H1 (cell line): ENCODE measurements at regions not wholly inside any gene's neighbourhood (a gene's known extent, or its start where the extent isn't known, plus 50 kb on each side); places are given as distances from the start of the nearest gene placed in this dataset.

Experiments used
- CTCF ChIA-PET: fragments of 300-600 bp; sonication (Branson Sonifier 250); formaldehyde crosslinking; loops from one replicate; lab custom pipeline; 2021; ENCODE audit not compliant: partially characterized antibody; lab: Charles Lee
- POLR2A ChIA-PET: fragments of 300-600 bp; sonication (Branson Sonifier 250); formaldehyde crosslinking; loops from one replicate; lab custom pipeline; 2021; ENCODE audit warnings: inconsistent platforms; ENCODE audit not compliant: partially characterized antibody; lab: Charles Lee
- DNase-seq, 2 experiments: peaks; one replicate each; pipeline versions ENCODE4 v3.0.0 to v3.0.0-alpha.2; 2010 to 2022; ENCODE audit warnings: low spot score in 2 of 2, low read depth in 1 of 2, mixed read lengths in 1 of 2
- FAIRE-seq: peaks from 2 replicates; lab custom pipeline; 2011; peaks lifted over from hg19 to GRCh38; lab: Jason Lieb, UNC
- H2AFZ ChIP-seq: 2 replicates; pipeline ENCODE4 v1.8.1; 2012; ENCODE audit warnings: low read length, inconsistent platforms
- H2AK5ac ChIP-seq: 2 replicates; pipeline ENCODE4 v1.6.1; 2013; ENCODE audit warnings: low read depth, low read length
- H2BK120ac ChIP-seq: replicated peaks from 2 replicates; pipeline ENCODE3; 2013; ENCODE audit warnings: low read depth, low read length, inconsistent platforms
- H2BK12ac ChIP-seq: 2 replicates; pipeline ENCODE4 v1.6.1; 2013; ENCODE audit warnings: low read depth, low read length
- H2BK15ac ChIP-seq: 2 replicates; pipeline ENCODE4 v1.6.1; 2013; ENCODE audit warnings: low read length
- H2BK20ac ChIP-seq: 2 replicates; pipeline ENCODE4 v1.6.1; 2013; ENCODE audit warnings: low read length
- H2BK5ac ChIP-seq: 2 replicates; pipeline ENCODE4 v1.6.1; 2013; ENCODE audit warnings: low read depth, low read length
- H3K14ac ChIP-seq: 2 replicates; pipeline ENCODE4 v1.6.1; 2013; ENCODE audit warnings: inconsistent platforms; ENCODE audit not compliant: insufficient read length
- H3K18ac ChIP-seq: 2 replicates; pipeline ENCODE4 v1.6.1; 2013; ENCODE audit warnings: low read length; ENCODE audit errors: extremely low read depth
- H3K23ac ChIP-seq: 2 replicates; pipeline ENCODE4 v1.6.1; 2013; ENCODE audit warnings: inconsistent platforms; ENCODE audit not compliant: insufficient read length
- H3K23me2 ChIP-seq: 2 replicates; pipeline ENCODE4 v1.6.1; 2013; ENCODE audit warnings: low read depth, low read length
- H3K27ac ChIP-seq: 2 replicates; pipeline ENCODE4 v1.6.1; 2011; ENCODE audit warnings: low read depth, low read length, inconsistent platforms
- H3K27me3 ChIP-seq, 4 experiments: replicated peaks in 1 of 4; 1 replicate in 1 of 4; 2 replicates in 3 of 4; pipeline versions ENCODE4 v1.6.1 to v1.8.1; 2011 to 2013; ENCODE audit warnings: low read length in 3 of 4, mild to moderate bottlenecking in 3 of 4, inconsistent platforms in 2 of 4, mixed read lengths in 2 of 4, moderate library complexity in 1 of 4; ENCODE audit not compliant: control insufficient read depth in 3 of 4, insufficient read depth in 3 of 4; ENCODE audit errors: extremely low read depth in 1 of 4
- H3K36me3 ChIP-seq, 4 experiments: 2 replicates each; pipeline versions ENCODE4 v1.6.1 to v1.8.1; 2011 to 2013; ENCODE audit warnings: mild to moderate bottlenecking in 4 of 4, low read length in 3 of 4, moderate library complexity in 2 of 4, control low read depth in 1 of 4, inconsistent platforms in 1 of 4; ENCODE audit not compliant: insufficient read depth in 4 of 4, control insufficient read depth in 2 of 4
- H3K4ac ChIP-seq: replicated peaks from 2 replicates; pipeline ENCODE3; 2013; ENCODE audit warnings: low read length, low read depth, mixed read lengths, inconsistent platforms; ENCODE audit not compliant: insufficient read length
- H3K4me1 ChIP-seq, 4 experiments: replicated peaks in 1 of 4; 1 replicate in 1 of 4; 2 replicates in 3 of 4; pipeline versions ENCODE4 v1.6.1 to v1.8.1; 2011 to 2013; ENCODE audit warnings: low read length in 3 of 4, inconsistent platforms in 2 of 4, mixed read lengths in 1 of 4; ENCODE audit not compliant: insufficient read depth in 4 of 4, control insufficient read depth in 3 of 4
- H3K4me2 ChIP-seq, 2 experiments: 2 replicates each; pipeline versions ENCODE4 v1.6.1 to v1.8.1; 2011 to 2013; ENCODE audit warnings: low read depth in 2 of 2, low read length in 2 of 2, control low read depth in 1 of 2, inconsistent platforms in 1 of 2, mild to moderate bottlenecking in 1 of 2; ENCODE audit not compliant: insufficient read depth in 1 of 2
- H3K4me3 ChIP-seq, 4 experiments: fragments of 200-600, 300-600 bp in 1 of 4; sonication (generic), shearing (Covaris generic), sonication (Bioruptor Twin) in 1 of 4; 2 replicates each; pipeline versions ENCODE4 v1.5.1 to v1.8.1; 2011 to 2016; ENCODE audit warnings: low read length in 4 of 4, low read depth in 3 of 4, control low read depth in 2 of 4, inconsistent platforms in 2 of 4, mild to moderate bottlenecking in 2 of 4, mixed read lengths in 1 of 4, moderate library complexity in 1 of 4; ENCODE audit not compliant: insufficient read depth in 2 of 4; ENCODE audit errors: extremely low read depth in 1 of 4
- H3K56ac ChIP-seq: replicated peaks from 2 replicates; pipeline ENCODE3; 2013; ENCODE audit warnings: low read depth, mild to moderate bottlenecking, mixed read lengths, low read length, inconsistent platforms; ENCODE audit not compliant: insufficient read length
- H3K79me1 ChIP-seq: 2 replicates; pipeline ENCODE4 v1.6.1; 2013; ENCODE audit warnings: low read depth, low read length, control low read depth
- H3K79me2 ChIP-seq, 2 experiments: 2 replicates each; pipeline versions ENCODE4 v1.6.1 to v1.8.1; 2012 to 2013; ENCODE audit warnings: low read length in 2 of 2, mild to moderate bottlenecking in 2 of 2, inconsistent platforms in 1 of 2; ENCODE audit not compliant: insufficient read depth in 2 of 2, control insufficient read depth in 1 of 2
- H3K9ac ChIP-seq, 4 experiments: replicated peaks in 1 of 4; 1 replicate in 1 of 4; 2 replicates in 3 of 4; pipeline versions ENCODE4 v1.6.1 to v1.8.1; 2011 to 2013; ENCODE audit warnings: low read depth in 3 of 4, low read length in 3 of 4, control low read depth in 2 of 4, mild to moderate bottlenecking in 2 of 4, moderate library complexity in 2 of 4, inconsistent platforms in 1 of 4; ENCODE audit errors: extremely low read depth in 1 of 4
- H3K9me3 ChIP-seq, 2 experiments: 2 replicates each; pipeline versions ENCODE4 v1.6.1 to v1.8.1; 2012 to 2013; ENCODE audit warnings: mild to moderate bottlenecking in 2 of 2, moderate library complexity in 2 of 2, control low read depth in 1 of 2, inconsistent platforms in 1 of 2, low read depth in 1 of 2, low read length in 1 of 2, mixed read lengths in 1 of 2; ENCODE audit not compliant: insufficient read depth in 2 of 2
- H4K20me1 ChIP-seq, 2 experiments: replicated peaks in 1 of 2; 2 replicates each; pipeline versions ENCODE3 to v1.8.1; 2011 to 2013; ENCODE audit warnings: inconsistent platforms in 2 of 2, low read length in 2 of 2, mild to moderate bottlenecking in 1 of 2; ENCODE audit not compliant: insufficient read depth in 2 of 2, control insufficient read depth in 1 of 2
- H4K5ac ChIP-seq: 2 replicates; pipeline ENCODE4 v1.6.1; 2013; ENCODE audit warnings: low read length, low read depth, mixed read lengths, inconsistent platforms; ENCODE audit not compliant: insufficient read length
- H4K8ac ChIP-seq: 2 replicates; pipeline ENCODE4 v1.8.0; 2013; ENCODE audit warnings: mild to moderate bottlenecking, moderate library complexity, low read length, inconsistent platforms; ENCODE audit not compliant: insufficient read depth; ENCODE audit errors: extremely low read depth
- H4K91ac ChIP-seq: replicated peaks from 2 replicates; pipeline ENCODE3; 2013; ENCODE audit warnings: low read length, mixed read lengths, inconsistent platforms; ENCODE audit not compliant: insufficient read length
- EP300 ChIP-seq, 2 experiments: IDR thresholded peaks; 1 replicate in 1 of 2; 2 replicates in 1 of 2; pipeline ENCODE4 v1.6.1; 2011 to 2012; ENCODE audit warnings: low read depth in 2 of 2, low read length in 2 of 2, mild to moderate bottlenecking in 2 of 2, borderline replicate concordance in 1 of 2, inconsistent platforms in 1 of 2, moderate library complexity in 1 of 2
- POLR2AphosphoS5 ChIP-seq: IDR thresholded peaks from 2 replicates; pipeline ENCODE4 v1.6.1; 2011; ENCODE audit warnings: low read depth, low read length
- ZNF274 ChIP-seq: IDR thresholded peaks from 2 replicates; pipeline ENCODE4 v1.7.0; 2012; ENCODE audit warnings: low read length, borderline replicate concordance; ENCODE audit errors: extremely low read depth
- WGBS, 2 experiments: shearing (Covaris generic) in 1 of 2; methylation state at CpG; one replicate each; pipeline versions ENCODE4 v1.1.6 to v1.1.7; 2013 to 2015; ENCODE audit warnings: low lambda C conversion rate in 2 of 2, mixed read lengths in 2 of 2, inconsistent platforms in 1 of 2, low coverage in 1 of 2, missing lambda C conversion rate in 1 of 2; ENCODE audit not compliant: insufficient replicate concordance in 2 of 2, insufficient coverage in 1 of 2, insufficient read length in 1 of 2; ENCODE audit errors: extremely low coverage in 1 of 2, missing lambda C conversion rate in 1 of 2; 5-methylcytosine and 5-hydroxymethylcytosine counted together

DNA sequence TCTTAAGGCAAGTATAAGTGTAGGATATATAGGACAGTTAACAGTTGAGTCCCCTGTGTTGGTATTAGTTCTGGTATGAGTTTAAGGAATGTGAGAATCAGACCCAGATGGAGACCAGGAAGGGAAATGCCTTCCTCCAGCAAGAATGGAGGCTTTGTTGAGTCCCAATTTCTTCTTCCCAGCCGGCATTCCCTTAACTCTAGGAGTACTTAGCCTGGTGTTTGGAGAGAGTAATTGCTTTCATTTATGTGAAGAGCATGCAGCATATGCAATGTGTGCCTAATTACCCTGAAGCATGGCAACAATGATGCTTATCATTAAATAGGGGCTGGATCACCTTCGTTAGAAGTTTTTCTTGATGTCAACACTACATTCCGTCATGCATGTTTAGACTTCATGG lies 225.9 kb upstream of the XYLT1 start:
- no peaks in the 10 kb centered on the region for H4K20me1 ChIP-seq
- 88% methylated on average over 3 of the region's 3 CpGs; no CpG with 5 or more reads in 1 of the 2 experiments for WGBS, 2 experiments
- CTCF ChIA-PET = interaction anchor here (0.9 to 1.1 kb wide), 2 partner anchors 29 to 139 kb away, joined by 3 read pairs; no protein-coding TSS in a partner anchor

More for the DNA sequence above, 225.9 kb upstream of the XYLT1 start:
- H3K79me1 ChIP-seq = no peaks in the 10 kb centered on the region
- no peaks in the 10 kb centered on the region; a peak in 1 of 4 replicates for H3K9me3 ChIP-seq
- H2BK15ac ChIP-seq = no peak overlapping the region
- H2AK5ac ChIP-seq = no peak overlapping the region
- H3K9ac ChIP-seq = no peak overlapping the region
- no peak overlapping the region for H3K27ac ChIP-seq
- no peak overlapping the region for H2BK12ac ChIP-seq
- H2AFZ ChIP-seq = no peak overlapping the region
- H2BK5ac ChIP-seq = no peak overlapping the region
- no peak overlapping the region for H3K4me3 ChIP-seq
- no peaks in the 10 kb centered on the region for H3K36me3 ChIP-seq
- H3K18ac ChIP-seq = no peak overlapping the region
- TF ChIP-seq POLR2AphosphoS5 (no peak), ZNF274 (no peak), EP300 (IDR thresholded peaks at IDR 0.05; ENCODE audit: borderline replicate concordance in 1 of 2, low read depth in 2 of 2, low read length in 2 of 2) (no peak)
- H2BK20ac ChIP-seq = no peak overlapping the region
- FAIRE-seq = no peak
- no peaks in the 10 kb centered on the region for H3K23me2 ChIP-seq
- H3K4me1 ChIP-seq = peaks cover 0 to 3% (median 0%) of the 10 kb centered on the region in 4 experiments; a peak in 2 of 7 replicates
- no peak overlapping the region for H3K4ac ChIP-seq
- H3K14ac ChIP-seq = no peak overlapping the region
- no peak overlapping the region for H4K8ac ChIP-seq
- no peak overlapping the region for H2BK120ac ChIP-seq
- no peak overlapping the region for H4K91ac ChIP-seq
- no peak overlapping the region for H3K56ac ChIP-seq
- DNase-seq = no peak
- POLR2A ChIA-PET = no interaction called here
- H3K23ac ChIP-seq = no peak overlapping the region
- no peak overlapping the region for H3K4me2 ChIP-seq
- H3K79me2 ChIP-seq = no peaks in the 10 kb centered on the region
- H3K27me3 ChIP-seq = no peaks in the 10 kb centered on the region
- no peak overlapping the region for H4K5ac ChIP-seq
